H9 (cell line): ENCODE measurements at regions not wholly inside any gene's neighbourhood (a gene's known extent, or its start where the extent isn't known, plus 50 kb on each side); places are given as distances from the start of the nearest gene placed in this dataset.

Source experiments
- DNase-seq: peaks from one replicate; pipeline ENCODE4 v3.0.0-alpha.2; 2017
- H2AFZ ChIP-seq: one replicate; pipeline ENCODE4 v1.6.1; 2013; ENCODE audit warnings: mild to moderate bottlenecking, low read length, control low read depth, moderate library complexity
- H2AK5ac ChIP-seq: 2 replicates; pipeline ENCODE4 v1.6.1; 2013; ENCODE audit warnings: low read length, control low read depth, mixed read lengths; ENCODE audit not compliant: insufficient read length
- H2BK120ac ChIP-seq: one replicate; pipeline ENCODE4 v1.6.1; 2013; ENCODE audit warnings: low read depth, mild to moderate bottlenecking, low read length, control low read depth, inconsistent platforms; ENCODE audit not compliant: poor library complexity, severe bottlenecking
- H2BK12ac ChIP-seq: 2 replicates; pipeline ENCODE4 v1.6.1; 2013; ENCODE audit warnings: low read length, control low read depth, mixed read lengths, low read depth; ENCODE audit not compliant: insufficient read length
- H2BK15ac ChIP-seq: 2 replicates; pipeline ENCODE4 v1.6.1; 2013; ENCODE audit warnings: low read depth, low read length, control low read depth
- H2BK20ac ChIP-seq: one replicate; pipeline ENCODE4 v1.6.1; 2013; ENCODE audit warnings: low read depth, mild to moderate bottlenecking, low read length, control low read depth, inconsistent platforms; ENCODE audit not compliant: poor library complexity, severe bottlenecking
- H2BK5ac ChIP-seq: 2 replicates; pipeline ENCODE4 v1.6.1; 2013; ENCODE audit warnings: low read length, control low read depth, mixed read lengths; ENCODE audit not compliant: insufficient read length
- H3K14ac ChIP-seq: 2 replicates; pipeline ENCODE4 v1.6.1; 2013; ENCODE audit warnings: low read length, control low read depth; ENCODE audit not compliant: insufficient read depth
- H3K18ac ChIP-seq: 2 replicates; pipeline ENCODE4 v1.6.1; 2013; ENCODE audit warnings: low read depth, mild to moderate bottlenecking, mixed read lengths, low read length, control low read depth; ENCODE audit not compliant: insufficient read length
- H3K23ac ChIP-seq: 2 replicates; pipeline ENCODE4 v1.6.1; 2013; ENCODE audit warnings: low read length, control low read depth, mixed read lengths, low read depth; ENCODE audit not compliant: insufficient read length
- H3K23me2 ChIP-seq: 2 replicates; pipeline ENCODE4 v1.6.1; 2013; ENCODE audit warnings: low read depth, mild to moderate bottlenecking, mixed read lengths, low read length, control low read depth; ENCODE audit not compliant: insufficient read length, poor library complexity, severe bottlenecking
- H3K27ac ChIP-seq: 2 replicates; pipeline ENCODE4 v1.5.1; 2013; ENCODE audit warnings: low read length, control low read depth, mixed read lengths, low read depth; ENCODE audit not compliant: insufficient read length
- H3K27me3 ChIP-seq: 2 replicates; pipeline ENCODE4 v1.6.1; 2013; ENCODE audit warnings: low read length, control low read depth, inconsistent platforms; ENCODE audit not compliant: insufficient read depth
- H3K4ac ChIP-seq: 2 replicates; pipeline ENCODE4 v1.6.1; 2013; ENCODE audit warnings: low read depth, mild to moderate bottlenecking, control low read depth, inconsistent platforms, low read length, moderate library complexity
- H3K4me1 ChIP-seq: 2 replicates; pipeline ENCODE4 v1.6.1; 2013; ENCODE audit warnings: low read length, control low read depth, inconsistent platforms; ENCODE audit not compliant: insufficient read depth
- H3K4me2 ChIP-seq: 2 replicates; pipeline ENCODE4 v1.6.1; 2013; ENCODE audit warnings: low read length, control low read depth, mixed read lengths; ENCODE audit not compliant: insufficient read length, insufficient read depth
- H3K56ac ChIP-seq: 2 replicates; pipeline ENCODE4 v1.6.1; 2013; ENCODE audit warnings: low read depth, mild to moderate bottlenecking, mixed read lengths, low read length, control low read depth; ENCODE audit not compliant: insufficient read length
- H3K79me1 ChIP-seq: 2 replicates; pipeline ENCODE4 v1.6.1; 2013; ENCODE audit warnings: low read depth, mild to moderate bottlenecking, moderate library complexity, low read length, control low read depth, inconsistent platforms; ENCODE audit not compliant: insufficient read depth, poor library complexity, severe bottlenecking
- H3K79me2 ChIP-seq: 2 replicates; pipeline ENCODE4 v1.6.1; 2013; ENCODE audit warnings: low read length, control low read depth, inconsistent platforms; ENCODE audit not compliant: insufficient read depth
- H3K9ac ChIP-seq: 2 replicates; pipeline ENCODE4 v1.6.1; 2013; ENCODE audit warnings: low read length, control low read depth, mixed read lengths; ENCODE audit not compliant: insufficient read length; ENCODE audit errors: extremely low read depth
- H3K9me3 ChIP-seq: one replicate; pipeline ENCODE4 v1.6.1; 2013; ENCODE audit warnings: low read depth, low read length, inconsistent platforms; ENCODE audit not compliant: control insufficient read depth
- H3T11ph ChIP-seq: one replicate; pipeline ENCODE4 v1.6.1; 2013; ENCODE audit warnings: mild to moderate bottlenecking, low read length, control low read depth, inconsistent platforms
- H4K20me1 ChIP-seq: one replicate; pipeline ENCODE4 v1.6.1; 2013; ENCODE audit not compliant: control insufficient read depth, insufficient read length, insufficient read depth
- H4K5ac ChIP-seq: 2 replicates; pipeline ENCODE4 v1.6.1; 2013; ENCODE audit warnings: low read depth, mild to moderate bottlenecking, mixed read lengths, low read length, control low read depth; ENCODE audit not compliant: insufficient read length
- H4K8ac ChIP-seq: replicated peaks from 2 replicates; pipeline ENCODE4 v1.6.1; 2013; ENCODE audit warnings: low read length, control low read depth, mixed read lengths, low read depth; ENCODE audit not compliant: insufficient read length
- H4K91ac ChIP-seq: 2 replicates; pipeline ENCODE4 v1.6.1; 2013; ENCODE audit warnings: low read depth, mild to moderate bottlenecking, moderate library complexity, mixed read lengths, low read length, control low read depth; ENCODE audit not compliant: insufficient read length
- H3K27ac Mint-ChIP-seq, 3 experiments: 2 replicates in 2 of 3; 3 replicates in 1 of 3; pipeline ENCODE4 v1.8.0; 2020 to 2021; ENCODE audit warnings: mixed read lengths in 3 of 3, mild to moderate bottlenecking in 1 of 3, moderate library complexity in 1 of 3
- H3K27me3 Mint-ChIP-seq: 2 replicates; pipeline ENCODE4 v1.8.0; 2021; ENCODE audit warnings: low read depth, mild to moderate bottlenecking, moderate library complexity, mixed read lengths
- H3K36me3 Mint-ChIP-seq, 3 experiments: 2 replicates in 2 of 3; 3 replicates in 1 of 3; pipeline ENCODE4 v1.8.0; 2020 to 2021; ENCODE audit warnings: low read depth in 3 of 3, mixed read lengths in 3 of 3; ENCODE audit not compliant: insufficient read depth in 1 of 3
- H3K4me1 Mint-ChIP-seq, 2 experiments: 2 replicates each; pipeline ENCODE4 v1.8.0; 2020; ENCODE audit warnings: mixed read lengths in 2 of 2
- H3K4me3 Mint-ChIP-seq, 2 experiments: 2 replicates in 1 of 2; 3 replicates in 1 of 2; pipeline ENCODE4 v1.8.0; 2020 to 2021; ENCODE audit warnings: mild to moderate bottlenecking in 2 of 2, mixed read lengths in 2 of 2, moderate library complexity in 1 of 2
- H3K9me3 Mint-ChIP-seq, 2 experiments: 2 replicates in 1 of 2; 3 replicates in 1 of 2; pipeline ENCODE4 v1.8.0; 2020; ENCODE audit warnings: mild to moderate bottlenecking in 2 of 2, mixed read lengths in 2 of 2, moderate library complexity in 1 of 2
- WGBS: extraction: QIAGEN DNeasy Blood & Tissue Kit; methylation state at CpG from one replicate; pipeline ENCODE4 v1.1.7; 2013; ENCODE audit warnings: missing lambda C conversion rate, low lambda C conversion rate, mixed read lengths; ENCODE audit not compliant: insufficient read length; ENCODE audit errors: extremely low coverage; 5-methylcytosine and 5-hydroxymethylcytosine counted together
- TF ChIP-seq, protein P1 (sequence below): fragments of 200-600 bp; sonication (generic); conservative IDR thresholded peaks from 3 replicates; pipeline ENCODE4 v1.8.0; 2021; ENCODE audit warnings: antibody characterized with exemption, mild to moderate bottlenecking

GRCh38 chr10:113348694-113349093 lies 204.2 kb upstream of the HABP2 start:
- no peaks in the 10 kb centered on the region for H4K20me1 ChIP-seq
- Mint-ChIP-seq H3K9me3 (peaks cover 0 to 5% of the 10 kb centered on the region in 2 experiments; a peak in 2 of 5 replicates), H3K27ac (peak overlapping the region in 1 of 3 experiments; percentile 5; a peak in 1 of 7 replicates), H3K27me3 (peaks cover 1% of the 10 kb centered on the region; the same call in 1 of the 2 replicates), H3K4me3 (no peak overlapping the region), H3K36me3 (peaks cover 0 to 6% (median 0%) of the 10 kb centered on the region in 3 experiments; a peak in 2 of 7 replicates), H3K4me1 (peaks cover 21 to 28% of the 10 kb centered on the region in 2 experiments)
- H2BK120ac ChIP-seq, result no peak overlapping the region
- no peak overlapping the region for H2BK12ac ChIP-seq
- no peak overlapping the region for H3K56ac ChIP-seq
- H3K23ac ChIP-seq, result no peak overlapping the region
- no peaks in the 10 kb centered on the region for H3K27me3 ChIP-seq
- H2BK15ac ChIP-seq, result no peak overlapping the region
- H3T11ph ChIP-seq, result no peak overlapping the region
- no peaks in the 10 kb centered on the region for H3K23me2 ChIP-seq
- H3K79me1 ChIP-seq, result no peaks in the 10 kb centered on the region
- no peak overlapping the region for H3K27ac ChIP-seq
- no peaks in the 10 kb centered on the region for H3K9me3 ChIP-seq
- H3K9ac ChIP-seq, result no peak overlapping the region
- H2BK20ac ChIP-seq, result no peak overlapping the region
- H3K14ac ChIP-seq, result no peak overlapping the region
- no peak overlapping the region for H4K8ac ChIP-seq
- no peak overlapping the region for H3K18ac ChIP-seq
- TF ChIP-seq, protein P1, sequence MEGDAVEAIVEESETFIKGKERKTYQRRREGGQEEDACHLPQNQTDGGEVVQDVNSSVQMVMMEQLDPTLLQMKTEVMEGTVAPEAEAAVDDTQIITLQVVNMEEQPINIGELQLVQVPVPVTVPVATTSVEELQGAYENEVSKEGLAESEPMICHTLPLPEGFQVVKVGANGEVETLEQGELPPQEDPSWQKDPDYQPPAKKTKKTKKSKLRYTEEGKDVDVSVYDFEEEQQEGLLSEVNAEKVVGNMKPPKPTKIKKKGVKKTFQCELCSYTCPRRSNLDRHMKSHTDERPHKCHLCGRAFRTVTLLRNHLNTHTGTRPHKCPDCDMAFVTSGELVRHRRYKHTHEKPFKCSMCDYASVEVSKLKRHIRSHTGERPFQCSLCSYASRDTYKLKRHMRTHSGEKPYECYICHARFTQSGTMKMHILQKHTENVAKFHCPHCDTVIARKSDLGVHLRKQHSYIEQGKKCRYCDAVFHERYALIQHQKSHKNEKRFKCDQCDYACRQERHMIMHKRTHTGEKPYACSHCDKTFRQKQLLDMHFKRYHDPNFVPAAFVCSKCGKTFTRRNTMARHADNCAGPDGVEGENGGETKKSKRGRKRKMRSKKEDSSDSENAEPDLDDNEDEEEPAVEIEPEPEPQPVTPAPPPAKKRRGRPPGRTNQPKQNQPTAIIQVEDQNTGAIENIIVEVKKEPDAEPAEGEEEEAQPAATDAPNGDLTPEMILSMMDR, result no peak
- H3K4me2 ChIP-seq, result no peak overlapping the region
- no peaks in the 10 kb centered on the region for H3K79me2 ChIP-seq
- H2AFZ ChIP-seq, result no peak overlapping the region
- no peak overlapping the region for H3K4ac ChIP-seq
- DNase-seq, result no peak
- H2BK5ac ChIP-seq, result no peak overlapping the region
- peaks cover 4% of the 10 kb centered on the region; the same call in 1 of the 2 replicates for H3K4me1 ChIP-seq
- H4K91ac ChIP-seq, result no peak overlapping the region
- H2AK5ac ChIP-seq, result no peak overlapping the region
- WGBS, result no CpG with 5 or more reads among the region's 7 CpGs
- no peak overlapping the region for H4K5ac ChIP-seq
